Uterus (tissue), 3 donors: ENCODE measurements at regions not wholly inside any gene's neighbourhood (a gene's known extent, or its start where the extent isn't known, plus 50 kb on each side); places are given as distances from the start of the nearest gene placed in this dataset.
"Not testable (repeated sequence)": the region's sequence is repeated elsewhere in the genome, so short reads cannot be mapped to it uniquely, and the experiment has no call there.

Source experiments
- DNase-seq, 2 donors: peaks; one replicate each; pipeline ENCODE4 v3.0.0-alpha.2; 2019 to 2020
- H3K27ac ChIP-seq, 2 donors: fragments of 200-600 bp; sonication (generic); 1 replicate in 1 of 2; 2 replicates in 1 of 2; pipeline ENCODE4 v1.5.1; 2016 to 2018
- H3K27me3 ChIP-seq, 2 donors: fragments of 200-600 bp; sonication (generic); one replicate each; pipeline ENCODE4 v1.5.1; 2018 to 2019; ENCODE audit warnings: control low read depth in 1 of 2
- H3K36me3 ChIP-seq, 2 donors: fragments of 200-600 bp; sonication (generic); one replicate each; pipeline ENCODE4 v1.5.1; 2019; ENCODE audit warnings: control low read depth in 1 of 2
- H3K4me1 ChIP-seq, 2 donors: fragments of 200-600 bp; sonication (generic); one replicate each; pipeline ENCODE4 v1.5.1; 2018 to 2019; ENCODE audit warnings: control low read depth in 1 of 2
- H3K4me3 ChIP-seq, 2 donors: fragments of 200-600 bp; sonication (generic); 1 replicate in 1 of 2; 2 replicates in 1 of 2; pipeline ENCODE4 v1.5.1; 2018 to 2019; ENCODE audit warnings: mild to moderate bottlenecking in 1 of 2
- H3K9me3 ChIP-seq, 2 donors: fragments of 200-600 bp; sonication (generic); one replicate each; pipeline ENCODE4 v1.5.1; 2019; ENCODE audit warnings: control low read depth in 1 of 2
- CTCF ChIP-seq, 4 experiments: fragments of 200-600 bp in 2 of 4; fragments of 450-650 bp in 2 of 4; sonication (generic) in 2 of 4; IDR thresholded peaks; one replicate each; pipeline ENCODE4 v1.5.1; 2016 to 2019; ENCODE audit warnings: antibody characterized with exemption in 4 of 4, mild to moderate bottlenecking in 2 of 4, moderate library complexity in 1 of 4
- POLR2A ChIP-seq, 2 donors: fragments of 450-650 bp; IDR thresholded peaks; one replicate each; pipeline ENCODE4 v1.6.1; 2016; ENCODE audit warnings: antibody characterized with exemption in 2 of 2, mild to moderate bottlenecking in 1 of 2, moderate library complexity in 1 of 2
- intact Hi-C: fragments of 100-400 bp; cut with DNase I; formaldehyde crosslinking; loops from one replicate; pipeline ENCODE4 v1.15.1; 2023; ENCODE audit warnings: low total_unique reads
- donor health status: DM: yes; HTN: yes; CAD: no.

- Histone ChIP-seq H3K27me3 (no peaks in the 10 kb centered on the region), H3K27ac (no peak overlapping the region), H3K4me3 (no peak overlapping the region), H3K36me3 (no peaks in the 10 kb centered on the region), H3K9me3 (no peaks in the 10 kb centered on the region), H3K4me1 (no peaks in the 10 kb centered on the region)
- intact Hi-C loops = no loop called here
- TF ChIP-seq POLR2A (IDR thresholded peaks at IDR 0.05) = no peak
- no peak for DNase-seq
These were observed 253.9 kb downstream of the AGTPBP1 start for GRCh38 chr9:85487872-85488271.

GRCh38 chr9:85484235-85484634 lies 257.5 kb downstream of the AGTPBP1 start:
- no peak overlapping the region for H3K4me3 ChIP-seq
- H3K9me3 ChIP-seq = no peaks in the 10 kb centered on the region
- DNase-seq = no peak
- intact Hi-C loops = no loop called here
- H3K27ac ChIP-seq = no peak overlapping the region
- no peaks in the 10 kb centered on the region for H3K4me1 ChIP-seq
- H3K36me3 ChIP-seq = no peaks in the 10 kb centered on the region
- TF ChIP-seq CTCF (IDR thresholded peaks at IDR 0.05) = no peak
- no peak for TF ChIP-seq POLR2A (IDR thresholded peaks at IDR 0.05)
- no peaks in the 10 kb centered on the region for H3K27me3 ChIP-seq

GRCh38 chr9:85483208-85483607 lies 258.5 kb downstream of the AGTPBP1 start:
- H3K36me3 ChIP-seq = no peaks in the 10 kb centered on the region
- H3K4me1 ChIP-seq = no peaks in the 10 kb centered on the region
- no peak overlapping the region for H3K27ac ChIP-seq
- no peak for TF ChIP-seq CTCF (IDR thresholded peaks at IDR 0.05)
- no peak for TF ChIP-seq POLR2A (IDR thresholded peaks at IDR 0.05)
- H3K4me3 ChIP-seq = no peak overlapping the region
- intact Hi-C loops = no loop called here
- no peak for DNase-seq
- no peaks in the 10 kb centered on the region for H3K27me3 ChIP-seq
- no peaks in the 10 kb centered on the region for H3K9me3 ChIP-seq

GRCh38 chr9:85479305-85479704 lies 262.4 kb downstream of the AGTPBP1 start:
- no peak overlapping the region for H3K27ac ChIP-seq
- H3K9me3 ChIP-seq = no peaks in the 10 kb centered on the region
- intact Hi-C loops = no loop called here
- H3K4me3 ChIP-seq = no peak overlapping the region
- H3K36me3 ChIP-seq = no peaks in the 10 kb centered on the region
- no peaks in the 10 kb centered on the region for H3K27me3 ChIP-seq
- TF ChIP-seq POLR2A (IDR thresholded peaks at IDR 0.05) = no peak
- no peak for TF ChIP-seq CTCF (IDR thresholded peaks at IDR 0.05)
- H3K4me1 ChIP-seq = no peaks in the 10 kb centered on the region
- DNase-seq = no peak

GRCh38 chr9:85478847-85479246 lies 262.9 kb downstream of the AGTPBP1 start:
- no peak for TF ChIP-seq CTCF (IDR thresholded peaks at IDR 0.05)
- TF ChIP-seq POLR2A (IDR thresholded peaks at IDR 0.05) = no peak
- Histone ChIP-seq H3K27me3 (no peaks in the 10 kb centered on the region), H3K36me3 (no peaks in the 10 kb centered on the region), H3K27ac (no peak overlapping the region), H3K9me3 (no peaks in the 10 kb centered on the region), H3K4me3 (no peak overlapping the region), H3K4me1 (no peaks in the 10 kb centered on the region)
- intact Hi-C loops = no loop called here
- DNase-seq = no peak

DNA sequence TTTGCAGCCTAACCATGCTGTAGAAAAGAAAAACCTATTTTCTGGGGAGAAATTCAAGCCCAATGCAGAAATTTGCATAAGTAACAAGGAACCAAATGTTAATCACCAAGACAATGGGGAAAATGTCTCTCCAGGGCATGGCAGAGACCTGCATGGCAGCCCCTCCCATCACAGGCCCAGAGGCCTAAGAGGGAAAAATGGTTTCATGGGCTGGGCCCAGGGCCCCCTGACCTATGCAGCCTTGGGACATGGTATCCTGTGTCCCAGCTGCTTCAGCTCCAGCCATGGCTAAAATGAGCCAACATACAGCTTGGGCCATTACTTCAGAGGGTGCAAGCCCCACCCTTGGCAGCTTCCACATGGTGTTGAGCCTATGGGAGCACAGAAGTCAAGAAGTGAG lies 266.9 kb downstream of the AGTPBP1 start:
- H3K36me3 ChIP-seq, H3K4me1 ChIP-seq, H3K9me3 ChIP-seq, H3K4me3 ChIP-seq, DNase-seq, intact Hi-C loops, H3K27me3 ChIP-seq, H3K27ac ChIP-seq: not testable (repeated sequence)
